Peyer's patch (tissue), 4 donors: ENCODE measurements at regions not wholly inside any gene's neighbourhood (a gene's known extent, or its start where the extent isn't known, plus 50 kb on each side); places are given as distances from the start of the nearest gene placed in this dataset.

Experiments
- DNase-seq, 3 donors: peaks; one replicate each; pipeline ENCODE4 v3.0.0-alpha.2; 2017 to 2019
- H3K27ac ChIP-seq, 4 donors: fragments of 200-600 bp; sonication (generic); one replicate each; pipeline ENCODE4 v1.5.1; 2016 to 2019
- H3K27me3 ChIP-seq, 2 donors: fragments of 200-600 bp; sonication (generic); one replicate each; pipeline ENCODE4 v1.5.1; 2019
- H3K36me3 ChIP-seq, 3 donors: fragments of 200-600 bp; sonication (generic); one replicate each; pipeline ENCODE4 v1.5.1; 2016 to 2019
- H3K4me1 ChIP-seq, 4 donors: fragments of 200-600 bp; sonication (generic); one replicate each; pipeline ENCODE4 v1.5.1; 2016 to 2019
- H3K4me3 ChIP-seq, 4 donors: fragments of 200-600 bp; sonication (generic); 1 replicate in 3 of 4; 2 replicates in 1 of 4; pipeline ENCODE4 v1.5.1; 2016 to 2019; ENCODE audit warnings: mild to moderate bottlenecking in 1 of 4
- H3K9me3 ChIP-seq, 4 donors: fragments of 200-600 bp; sonication (generic); one replicate each; pipeline ENCODE4 v1.5.1; 2016 to 2019; ENCODE audit warnings: mild to moderate bottlenecking in 1 of 4
- CTCF ChIP-seq, 6 experiments: fragments of 450-650 bp in 4 of 6; fragments of 200-600 bp in 2 of 6; sonication (generic) in 1 of 6; IDR thresholded peaks; one replicate each; pipeline ENCODE4 v1.5.1; 2017 to 2019; ENCODE audit warnings: antibody characterized with exemption in 6 of 6, mild to moderate bottlenecking in 3 of 6, moderate library complexity in 1 of 6
- POLR2A ChIP-seq, 2 donors: fragments of 450-650 bp; IDR thresholded peaks; one replicate each; pipeline ENCODE4 v1.5.1; 2017; ENCODE audit warnings: antibody characterized with exemption in 2 of 2, mild to moderate bottlenecking in 2 of 2, moderate library complexity in 2 of 2

GRCh38 chr20:20895537-20895936 lies 183.1 kb upstream of the RALGAPA2 start:
- H3K4me3 ChIP-seq, result no peak overlapping the region
- H3K27ac ChIP-seq, result no peak overlapping the region
- no peaks in the 10 kb centered on the region for H3K9me3 ChIP-seq
- DNase-seq, result no peak
- H3K27me3 ChIP-seq, result no peaks in the 10 kb centered on the region
- no peaks in the 10 kb centered on the region for H3K4me1 ChIP-seq
- no peak for TF ChIP-seq POLR2A (IDR thresholded peaks at IDR 0.05)
- no peak for TF ChIP-seq CTCF (IDR thresholded peaks at IDR 0.05)
- no peaks in the 10 kb centered on the region for H3K36me3 ChIP-seq

- Histone ChIP-seq H3K27ac (no peak overlapping the region), H3K9me3 (no peaks in the 10 kb centered on the region), H3K27me3 (no peaks in the 10 kb centered on the region), H3K4me3 (no peak overlapping the region), H3K36me3 (no peaks in the 10 kb centered on the region), H3K4me1 (no peaks in the 10 kb centered on the region)
- TF ChIP-seq CTCF (IDR thresholded peaks at IDR 0.05) (no peak), POLR2A (IDR thresholded peaks at IDR 0.05) (no peak)
- no peak for DNase-seq
Observed at GRCh38 chr20:20894753-20895152, 182.3 kb upstream of the RALGAPA2 start.

GRCh38 chr20:20894280-20894679 lies 181.8 kb upstream of the RALGAPA2 start:
- H3K4me1 ChIP-seq, result no peaks in the 10 kb centered on the region
- DNase-seq, result no peak
- no peaks in the 10 kb centered on the region for H3K27me3 ChIP-seq
- H3K9me3 ChIP-seq, result no peaks in the 10 kb centered on the region
- TF ChIP-seq POLR2A (IDR thresholded peaks at IDR 0.05), result no peak
- no peaks in the 10 kb centered on the region for H3K36me3 ChIP-seq
- H3K4me3 ChIP-seq, result no peak overlapping the region
- no peak overlapping the region for H3K27ac ChIP-seq

- Histone ChIP-seq H3K4me1 (no peaks in the 10 kb centered on the region), H3K9me3 (no peaks in the 10 kb centered on the region), H3K4me3 (no peak overlapping the region), H3K27ac (no peak overlapping the region), H3K27me3 (no peaks in the 10 kb centered on the region), H3K36me3 (no peaks in the 10 kb centered on the region)
- no peak for DNase-seq
- TF ChIP-seq CTCF (IDR thresholded peaks at IDR 0.05), result no peak
- TF ChIP-seq POLR2A (IDR thresholded peaks at IDR 0.05), result no peak
Observed at GRCh38 chr20:20892328-20892727, 179.9 kb upstream of the RALGAPA2 start.

- Histone ChIP-seq H3K9me3 (no peaks in the 10 kb centered on the region), H3K4me3 (no peak overlapping the region)
- no peak for TF ChIP-seq POLR2A (IDR thresholded peaks at IDR 0.05)
- TF ChIP-seq CTCF (IDR thresholded peaks at IDR 0.05), result no peak
Observed at GRCh38 chr20:20890751-20891150, 178.3 kb upstream of the RALGAPA2 start.

GRCh38 chr20:20888936-20889335 lies 176.5 kb upstream of the RALGAPA2 start:
- Histone ChIP-seq H3K4me1 (no peaks in the 10 kb centered on the region), H3K27me3 (no peaks in the 10 kb centered on the region), H3K9me3 (no peaks in the 10 kb centered on the region), H3K36me3 (no peaks in the 10 kb centered on the region), H3K4me3 (no peak overlapping the region), H3K27ac (no peak overlapping the region)
- no peak for DNase-seq
- TF ChIP-seq CTCF (IDR thresholded peaks at IDR 0.05) (no peak), POLR2A (IDR thresholded peaks at IDR 0.05) (no peak)

More at GRCh38 chr20:20890751-20891150, 178.3 kb upstream of the RALGAPA2 start:
- Histone ChIP-seq H3K27ac (no peak overlapping the region), H3K36me3 (no peaks in the 10 kb centered on the region), H3K4me1 (no peaks in the 10 kb centered on the region), H3K27me3 (no peaks in the 10 kb centered on the region)
- DNase-seq, result no peak
